HEK293 (cell line): ENCODE measurements at regions not wholly inside any gene's neighbourhood (a gene's known extent, or its start where the extent isn't known, plus 50 kb on each side); places are given as distances from the start of the nearest gene placed in this dataset.

Experiments
- CTCF ChIA-PET: fragments of 350-600 bp; formaldehyde crosslinking; extraction: SDS; loops from one replicate; lab custom pipeline; 2021; ENCODE audit warnings: antibody characterized with exemption; lab: Yijun Ruan, JAX
- POLR2A ChIA-PET: fragments of 300-600 bp; formaldehyde crosslinking; extraction: SDS; loops from one replicate; lab custom pipeline; 2020; ENCODE audit warnings: antibody characterized with exemption, inconsistent platforms; lab: Yijun Ruan, JAX
- H3K27ac ChIP-seq: fragments of 200-500 bp; sonication (Bioruptor generic); 2 replicates; pipeline ENCODE4 v1.5.1; 2014; ENCODE audit warnings: low read depth, low read length, control low read depth, inconsistent platforms; ENCODE audit errors: extremely low read depth
- H3K36me3 ChIP-seq, 2 experiments: fragments of 200-500 bp in 1 of 2; sonication (Bioruptor generic) in 1 of 2; 1 replicate in 1 of 2; 2 replicates in 1 of 2; pipeline ENCODE4 v1.5.1; 2014 to 2017; ENCODE audit warnings: inconsistent platforms in 2 of 2, low read length in 2 of 2; ENCODE audit not compliant: control insufficient read depth in 2 of 2, insufficient read depth in 1 of 2
- H3K4me1 ChIP-seq: fragments of 200-500 bp; sonication (Bioruptor generic); 2 replicates; pipeline ENCODE4 v1.5.1; 2014; ENCODE audit warnings: mild to moderate bottlenecking, low read length, inconsistent platforms; ENCODE audit not compliant: control insufficient read depth, insufficient read depth
- H3K4me3 ChIP-seq: 2 replicates; pipeline ENCODE4 v1.5.1; 2011; ENCODE audit warnings: low read depth, mild to moderate bottlenecking, control low read depth, low read length, moderate library complexity
- H3K9me3 ChIP-seq: fragments of 200-500 bp; sonication (Bioruptor generic); 2 replicates; pipeline ENCODE4 v1.5.1; 2014; ENCODE audit warnings: low read depth, low read length, inconsistent platforms; ENCODE audit not compliant: control insufficient read depth, insufficient read depth
- OSR2 ChIP-seq: fragments of 450-650 bp; formaldehyde crosslinking; IDR thresholded peaks from 2 replicates; pipeline ENCODE4 v1.5.1; 2016; ENCODE audit warnings: missing biosample characterization, missing genetic modification characterization
- SCRT2 ChIP-seq: fragments of 450-650 bp; formaldehyde crosslinking; IDR thresholded peaks from 2 replicates; pipeline ENCODE4 v1.5.1; 2016; ENCODE audit warnings: missing biosample characterization, missing genetic modification characterization
- ZFHX2 ChIP-seq: fragments of 450-650 bp; formaldehyde crosslinking; conservative IDR thresholded peaks from 2 replicates; pipeline ENCODE4 v1.5.1; 2016; ENCODE audit warnings: missing biosample characterization, missing genetic modification characterization
- ZNF155 ChIP-seq: fragments of 450-650 bp; formaldehyde crosslinking; IDR thresholded peaks from 2 replicates; pipeline ENCODE4 v1.5.1; 2016; ENCODE audit warnings: missing biosample characterization, missing genetic modification characterization
- ZNF202 ChIP-seq: fragments of 450-650 bp; formaldehyde crosslinking; IDR thresholded peaks from 2 replicates; pipeline ENCODE4 v1.5.1; 2016; ENCODE audit warnings: missing biosample characterization, missing genetic modification characterization, borderline replicate concordance
- ZNF292 ChIP-seq: fragments of 450-650 bp; formaldehyde crosslinking; IDR thresholded peaks from 2 replicates; pipeline ENCODE4 v1.5.1; 2016; ENCODE audit warnings: low read depth, missing biosample characterization, missing genetic modification characterization, borderline replicate concordance
- ZNF366 ChIP-seq: fragments of 450-650 bp; formaldehyde crosslinking; conservative IDR thresholded peaks from 2 replicates; pipeline ENCODE4 v1.5.1; 2016; ENCODE audit warnings: missing biosample characterization, missing genetic modification characterization
- ZNF416 ChIP-seq: fragments of 450-650 bp; formaldehyde crosslinking; IDR thresholded peaks from 2 replicates; pipeline ENCODE4 v1.5.1; 2016; ENCODE audit warnings: missing biosample characterization, missing genetic modification characterization
- ZNF670 ChIP-seq: fragments of 450-650 bp; formaldehyde crosslinking; IDR thresholded peaks from 2 replicates; pipeline ENCODE4 v1.5.1; 2016; ENCODE audit warnings: missing biosample characterization, missing genetic modification characterization, low read depth
- ZNF707 ChIP-seq: fragments of 450-650 bp; formaldehyde crosslinking; IDR thresholded peaks from 2 replicates; pipeline ENCODE4 v1.5.1; 2016; ENCODE audit warnings: missing biosample characterization, missing genetic modification characterization
- TF ChIP-seq, protein P1 (sequence below): fragments of 450-650 bp; formaldehyde crosslinking; IDR thresholded peaks from 2 replicates; pipeline ENCODE4 v1.5.1; 2016; ENCODE audit warnings: missing biosample characterization, missing genetic modification characterization
- TF ChIP-seq, protein P2 (sequence below): fragments of 450-650 bp; IDR thresholded peaks from 2 replicates; pipeline ENCODE4 v1.5.1; 2018; ENCODE audit warnings: missing biosample characterization, mild to moderate bottlenecking, missing genetic modification characterization
- TF ChIP-seq, protein P3 (sequence below): fragments of 450-650 bp; formaldehyde crosslinking; IDR thresholded peaks from 2 replicates; pipeline ENCODE4 v1.5.1; 2016; ENCODE audit warnings: missing biosample characterization, missing genetic modification characterization
- TF ChIP-seq, protein P4 (sequence below): fragments of 450-650 bp; formaldehyde crosslinking; IDR thresholded peaks from 2 replicates; pipeline ENCODE4 v1.5.1; 2016; ENCODE audit warnings: missing biosample characterization, missing genetic modification characterization

DNA sequence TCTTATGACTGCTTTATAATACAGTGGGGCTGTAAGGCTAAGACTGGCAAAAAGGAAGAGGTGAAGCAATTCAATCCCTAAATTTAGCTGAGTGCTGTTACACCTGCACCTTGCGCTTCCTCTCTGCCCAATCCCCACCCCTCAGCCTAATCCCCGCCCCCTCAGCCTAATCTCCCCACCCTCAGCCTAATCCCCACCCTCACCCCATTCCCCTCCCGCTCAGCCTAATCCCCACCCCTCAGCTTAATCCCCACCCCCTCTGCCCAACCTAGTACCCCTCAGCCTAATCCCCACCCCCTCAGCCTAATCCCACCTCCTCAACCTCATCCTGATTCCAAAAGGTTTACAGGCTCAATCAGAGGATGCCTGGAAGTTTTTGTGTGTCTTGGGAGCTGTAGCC lies 155.5 kb downstream of the PMP22 start (continued):
- no peak for TF ChIP-seq ZNF670 (tag by site-specific recombination)

DNA sequence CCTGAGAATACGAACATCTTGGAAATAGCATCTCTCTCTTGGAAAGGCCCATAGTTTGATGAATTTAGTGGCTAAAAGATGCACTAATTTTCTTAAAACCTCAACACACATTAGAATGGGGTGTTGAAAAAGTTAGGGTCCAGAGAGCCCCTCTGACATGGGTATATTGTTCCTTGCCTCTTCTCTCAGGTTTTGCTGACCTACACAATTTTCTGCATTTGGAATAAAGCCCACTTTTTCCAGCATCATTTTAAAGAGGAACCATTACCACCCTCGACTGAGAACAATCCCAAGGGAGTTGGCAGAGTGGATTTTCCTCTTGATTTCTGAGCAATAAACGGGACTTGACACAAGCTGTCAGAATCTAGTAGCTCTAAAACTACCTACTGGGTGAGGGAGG lies 156.1 kb downstream of the PMP22 start:
- TF ChIP-seq, protein P1, sequence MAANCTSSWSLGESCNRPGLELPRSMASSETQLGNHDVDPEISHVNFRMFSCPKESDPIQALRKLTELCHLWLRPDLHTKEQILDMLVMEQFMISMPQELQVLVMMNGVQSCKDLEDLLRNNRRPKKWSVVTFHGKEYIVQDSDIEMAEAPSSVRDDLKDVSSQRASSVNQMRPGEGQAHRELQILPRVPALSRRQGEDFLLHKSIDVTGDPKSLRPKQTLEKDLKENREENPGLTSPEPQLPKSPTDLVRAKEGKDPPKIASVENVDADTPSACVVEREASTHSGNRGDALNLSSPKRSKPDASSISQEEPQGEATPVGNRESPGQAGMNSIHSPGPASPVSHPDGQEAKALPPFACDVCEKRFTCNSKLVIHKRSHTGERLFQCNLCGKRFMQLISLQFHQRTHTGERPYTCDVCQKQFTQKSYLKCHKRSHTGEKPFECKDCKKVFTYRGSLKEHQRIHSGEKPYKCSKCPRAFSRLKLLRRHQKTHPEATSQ (tag by site-specific recombination), result no peak
- no peak for TF ChIP-seq SCRT2 (tag by site-specific recombination)
- no peak for TF ChIP-seq ZNF155 (tag by site-specific recombination)
- Histone ChIP-seq H3K9me3 (no peaks in the 10 kb centered on the region), H3K4me3 (no peak overlapping the region), H3K36me3 (no peaks in the 10 kb centered on the region), H3K4me1 (peaks cover 6% of the 10 kb centered on the region), H3K27ac (no peak overlapping the region)
- CTCF ChIA-PET, result no interaction called here
- POLR2A ChIA-PET, result no interaction called here

DNA sequence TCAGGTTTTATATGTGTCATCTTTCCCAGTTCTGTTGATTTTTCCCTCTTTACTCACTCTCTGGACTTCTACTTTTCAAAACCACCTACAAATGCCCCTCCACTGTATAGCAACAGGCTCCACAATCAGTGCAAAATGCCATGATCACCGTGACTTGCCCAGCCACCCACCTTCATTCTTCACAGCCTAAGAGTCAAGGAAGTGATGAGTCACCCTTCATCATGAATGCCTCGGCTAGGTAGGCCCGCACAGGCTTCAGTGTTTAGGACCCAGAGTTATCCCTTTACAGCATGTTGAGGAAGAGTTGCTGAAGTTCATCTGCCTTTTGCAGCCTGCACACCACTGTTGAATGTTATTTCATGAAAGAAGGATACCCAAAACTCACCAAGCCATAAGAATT lies 158.6 kb downstream of the PMP22 start:
- Histone ChIP-seq H3K36me3 (no peaks in the 10 kb centered on the region), H3K4me3 (no peak overlapping the region), H3K27ac (no peak overlapping the region), H3K4me1 (no peaks in the 10 kb centered on the region), H3K9me3 (no peaks in the 10 kb centered on the region)
- CTCF ChIA-PET, result no interaction called here
- TF ChIP-seq, protein P2, sequence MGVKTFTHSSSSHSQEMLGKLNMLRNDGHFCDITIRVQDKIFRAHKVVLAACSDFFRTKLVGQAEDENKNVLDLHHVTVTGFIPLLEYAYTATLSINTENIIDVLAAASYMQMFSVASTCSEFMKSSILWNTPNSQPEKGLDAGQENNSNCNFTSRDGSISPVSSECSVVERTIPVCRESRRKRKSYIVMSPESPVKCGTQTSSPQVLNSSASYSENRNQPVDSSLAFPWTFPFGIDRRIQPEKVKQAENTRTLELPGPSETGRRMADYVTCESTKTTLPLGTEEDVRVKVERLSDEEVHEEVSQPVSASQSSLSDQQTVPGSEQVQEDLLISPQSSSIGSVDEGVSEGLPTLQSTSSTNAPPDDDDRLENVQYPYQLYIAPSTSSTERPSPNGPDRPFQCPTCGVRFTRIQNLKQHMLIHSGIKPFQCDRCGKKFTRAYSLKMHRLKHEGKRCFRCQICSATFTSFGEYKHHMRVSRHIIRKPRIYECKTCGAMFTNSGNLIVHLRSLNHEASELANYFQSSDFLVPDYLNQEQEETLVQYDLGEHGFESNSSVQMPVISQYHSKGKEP (tag by site-specific recombination), result no peak
- peak; percentile 57 for TF ChIP-seq ZFHX2 (tag by site-specific recombination)
- TF ChIP-seq SCRT2 (tag by site-specific recombination), result 0 out of 2 replicates have a peak, but pooled peaks have one; percentile 22
- POLR2A ChIA-PET, result no interaction called here

DNA sequence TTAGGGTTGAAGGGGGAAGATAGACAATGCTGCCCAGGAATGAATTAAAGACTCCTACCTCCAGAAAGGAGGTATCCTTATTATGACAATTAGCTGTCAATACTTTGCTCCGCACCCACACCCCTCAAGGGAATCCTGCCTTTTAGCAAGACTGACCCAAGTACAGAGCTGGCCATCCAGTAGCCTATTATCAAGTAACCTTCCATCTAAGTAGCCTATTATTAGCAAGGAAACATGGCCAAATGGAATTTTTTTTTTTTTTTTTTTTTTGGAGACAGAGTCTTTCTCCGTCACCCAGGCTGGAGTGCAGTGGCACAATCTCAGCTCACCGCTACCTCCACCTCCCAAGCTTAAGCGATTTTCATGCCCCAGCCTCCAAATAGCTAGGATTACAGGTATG lies 161.3 kb downstream of the PMP22 start:
- H3K36me3 ChIP-seq, result no peaks in the 10 kb centered on the region
- TF ChIP-seq ZNF292 (tag by site-specific recombination), result no peak
- TF ChIP-seq, protein P3, sequence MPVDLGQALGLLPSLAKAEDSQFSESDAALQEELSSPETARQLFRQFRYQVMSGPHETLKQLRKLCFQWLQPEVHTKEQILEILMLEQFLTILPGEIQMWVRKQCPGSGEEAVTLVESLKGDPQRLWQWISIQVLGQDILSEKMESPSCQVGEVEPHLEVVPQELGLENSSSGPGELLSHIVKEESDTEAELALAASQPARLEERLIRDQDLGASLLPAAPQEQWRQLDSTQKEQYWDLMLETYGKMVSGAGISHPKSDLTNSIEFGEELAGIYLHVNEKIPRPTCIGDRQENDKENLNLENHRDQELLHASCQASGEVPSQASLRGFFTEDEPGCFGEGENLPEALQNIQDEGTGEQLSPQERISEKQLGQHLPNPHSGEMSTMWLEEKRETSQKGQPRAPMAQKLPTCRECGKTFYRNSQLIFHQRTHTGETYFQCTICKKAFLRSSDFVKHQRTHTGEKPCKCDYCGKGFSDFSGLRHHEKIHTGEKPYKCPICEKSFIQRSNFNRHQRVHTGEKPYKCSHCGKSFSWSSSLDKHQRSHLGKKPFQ, result no peak
- TF ChIP-seq ZNF202, result no peak
- TF ChIP-seq, protein P4, sequence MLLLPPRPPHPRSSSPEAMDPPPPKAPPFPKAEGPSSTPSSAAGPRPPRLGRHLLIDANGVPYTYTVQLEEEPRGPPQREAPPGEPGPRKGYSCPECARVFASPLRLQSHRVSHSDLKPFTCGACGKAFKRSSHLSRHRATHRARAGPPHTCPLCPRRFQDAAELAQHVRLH (tag by site-specific recombination), result no peak
- no peak for TF ChIP-seq ZNF416 (tag by site-specific recombination)
- TF ChIP-seq ZNF707 (tag by site-specific recombination), result no peak
- TF ChIP-seq OSR2 (tag by site-specific recombination), result no peak
- TF ChIP-seq ZNF366, result no peak
- ChIA-PET CTCF (no interaction called here), POLR2A (no interaction called here)
- H3K4me3 ChIP-seq, result no peak overlapping the region
- H3K4me1 ChIP-seq, result no peaks in the 10 kb centered on the region
- no peaks in the 10 kb centered on the region for H3K9me3 ChIP-seq
- no peak overlapping the region for H3K27ac ChIP-seq
